Embryonic facial prominence (tissue), 1 donor: ENCODE measurements at regions not wholly inside any gene's neighbourhood (a gene's known extent, or its start where the extent isn't known, plus 50 kb on each side); places are given as distances from the start of the nearest gene placed in this dataset.

ENCODE experiments used
- DNase-seq: peaks from one replicate; pipeline ENCODE4 v3.0.0-alpha.2; 2016; ENCODE audit errors: extremely low spot score

DNA sequence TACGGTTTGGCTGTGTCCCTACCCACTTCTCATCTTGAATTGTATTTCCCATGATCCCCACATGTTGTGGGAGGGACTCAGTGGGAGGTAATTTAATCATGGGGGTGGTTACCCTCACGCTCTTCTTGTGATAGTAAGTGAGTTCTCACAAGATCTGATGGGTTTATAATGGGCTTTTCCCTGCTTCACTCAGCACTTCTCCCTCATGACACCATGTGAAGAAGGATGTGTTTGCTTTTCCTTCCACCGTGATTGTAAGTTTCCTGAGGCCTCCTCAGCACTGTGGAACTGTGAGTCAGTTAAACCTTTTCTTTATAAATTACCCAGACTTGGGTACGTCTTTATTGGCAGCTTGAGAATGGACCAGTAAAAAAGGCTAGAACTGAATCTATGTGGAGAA, 750.0 kb upstream of the ID2 start:
- DNase-seq, result no peak

DNA sequence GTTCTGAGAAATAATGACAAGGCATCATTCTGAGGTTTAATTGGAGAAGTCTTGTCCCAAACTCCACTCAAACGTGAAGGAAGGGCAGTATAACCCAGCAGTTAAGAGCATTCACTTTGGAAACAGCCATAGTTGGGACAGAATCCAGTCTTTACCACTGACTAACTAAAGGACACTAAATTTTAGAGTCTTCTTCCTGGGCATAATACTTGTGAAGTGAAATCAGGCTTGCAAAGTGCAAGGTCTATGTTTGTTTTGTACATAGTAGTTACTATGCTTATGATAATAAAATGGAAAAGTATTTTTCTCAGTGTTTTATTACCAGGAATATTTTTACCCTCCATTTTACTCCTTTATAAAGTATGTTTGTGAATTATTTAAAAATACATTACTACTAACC, 748.2 kb upstream of the ID2 start:
- DNase-seq, result no peak

DNA sequence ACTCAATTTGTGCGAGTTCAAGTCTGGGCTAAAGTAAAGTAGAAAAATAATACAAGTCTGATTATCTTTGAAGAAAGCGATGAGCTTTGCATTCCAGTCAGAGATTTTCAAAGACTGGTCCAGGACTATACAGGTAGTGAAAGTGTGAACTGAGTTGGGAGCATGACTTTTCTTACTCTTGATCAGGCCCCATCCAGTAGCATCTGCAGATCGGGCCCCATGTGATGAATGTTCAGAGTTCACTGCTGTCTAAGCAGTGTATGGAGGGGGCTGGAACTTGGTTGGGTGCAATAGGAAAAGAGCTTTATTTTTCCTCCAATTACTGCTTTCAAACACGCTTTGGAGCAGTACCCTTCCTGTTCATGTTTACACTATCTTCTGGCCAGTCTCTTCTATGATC, 747.4 kb upstream of the ID2 start:
- DNase-seq, result no peak

DNA sequence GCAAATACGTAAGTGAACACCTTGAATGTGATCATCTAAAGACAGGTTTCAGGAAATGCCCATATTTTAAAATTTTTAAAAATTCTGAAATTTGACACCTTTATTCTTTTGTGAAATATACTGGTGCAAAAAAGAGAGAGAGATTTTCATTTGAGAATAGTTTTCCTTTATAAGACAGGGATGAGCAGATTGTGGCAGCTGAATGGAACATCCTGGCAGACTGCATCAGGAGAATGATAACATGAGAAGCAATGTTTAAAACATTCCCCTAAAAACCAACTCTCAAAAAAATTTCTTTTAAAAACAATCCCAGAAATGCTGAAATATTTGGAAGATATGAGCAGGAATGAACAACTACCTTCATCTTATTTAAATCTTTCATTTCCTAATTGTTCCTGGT, 744.8 kb upstream of the ID2 start:
- DNase-seq, result no peak

DNA sequence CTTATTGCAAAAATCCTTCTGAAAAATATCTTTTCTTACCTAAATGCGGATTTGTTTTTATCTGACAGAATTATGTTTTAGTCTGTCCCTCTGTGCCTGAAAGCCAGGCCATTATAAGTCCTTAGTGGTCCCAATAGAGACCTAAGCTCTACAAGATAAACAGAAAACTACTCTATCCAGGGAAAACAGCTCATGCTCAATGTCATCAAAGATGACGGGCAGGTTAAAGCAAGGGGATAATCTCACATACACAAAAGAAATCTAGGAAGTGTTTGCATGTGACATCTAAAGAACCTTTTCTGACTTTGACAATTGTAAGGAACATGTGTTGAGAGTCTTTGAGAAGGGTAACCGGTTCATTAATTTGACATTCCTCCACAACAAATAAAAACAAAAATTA, 741.1 kb upstream of the ID2 start:
- DNase-seq, result no peak

DNA sequence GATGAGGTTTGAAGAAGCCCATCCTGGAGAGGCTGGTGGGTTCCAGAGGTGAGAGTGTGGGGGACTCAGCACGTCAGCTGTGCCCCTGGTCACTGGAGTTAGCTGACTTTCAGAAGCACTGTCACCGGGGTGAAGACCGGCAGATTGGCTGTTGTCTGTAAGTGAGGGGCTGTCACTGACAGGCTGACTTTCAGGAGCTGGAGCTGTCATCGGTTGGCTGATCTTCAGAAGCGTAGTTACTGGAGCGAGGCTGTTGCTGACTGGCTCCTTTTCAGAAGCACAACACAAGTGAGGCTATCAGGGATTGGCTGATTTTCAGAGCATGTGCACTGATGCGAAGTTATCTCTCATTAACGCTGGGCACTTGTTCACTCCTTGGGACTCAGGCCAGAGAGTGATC, 738.4 kb upstream of the ID2 start:
- no peak for DNase-seq

DNA sequence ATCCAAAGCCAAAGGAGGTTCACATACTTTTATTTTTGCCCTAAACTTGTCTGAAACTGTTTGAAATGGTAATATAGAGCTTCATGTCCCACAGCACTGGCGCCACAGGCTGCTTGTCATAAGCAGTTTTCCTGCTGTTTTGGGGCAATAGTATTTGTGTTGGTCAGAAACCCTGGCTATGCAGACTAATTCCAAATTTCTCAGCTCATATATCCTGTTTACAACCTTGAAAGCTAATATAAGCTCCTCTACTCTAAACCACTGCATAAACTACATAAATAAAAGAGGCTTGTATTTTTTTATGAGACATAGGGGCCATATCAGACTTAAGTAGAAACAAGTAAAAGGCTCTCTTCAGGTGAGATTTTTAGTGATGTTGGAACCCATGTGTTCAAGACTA, 736.8 kb upstream of the ID2 start:
- DNase-seq, result no peak

DNA sequence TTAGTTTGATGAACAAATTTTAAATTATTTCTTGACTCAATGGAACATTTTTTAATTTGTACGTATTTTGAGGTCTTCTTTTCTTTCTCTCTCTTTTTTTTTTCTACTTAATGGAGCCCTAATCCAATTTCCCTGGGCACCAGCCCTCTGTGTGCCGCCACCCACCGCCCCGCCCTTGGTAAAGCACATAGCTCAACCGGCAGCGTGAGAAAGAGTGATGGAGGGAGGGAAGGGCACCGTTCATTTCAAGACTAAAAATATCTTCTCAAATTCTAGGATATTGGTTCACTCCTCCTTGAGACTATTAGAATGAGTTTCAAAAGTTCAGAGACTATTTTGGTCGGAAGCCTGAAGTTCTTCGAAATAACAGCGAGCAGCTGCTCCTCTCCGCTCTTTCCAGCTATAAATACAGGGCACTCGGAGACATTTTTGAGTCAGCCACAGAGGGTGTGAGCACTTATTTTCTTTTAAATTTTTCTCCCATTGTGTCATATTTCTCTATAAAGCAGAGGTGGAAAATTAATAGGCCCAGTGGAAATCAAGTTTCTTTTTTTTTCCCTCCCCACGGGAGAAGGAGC, 731.7 kb upstream of the ID2 start:
- no peak for DNase-seq

DNA sequence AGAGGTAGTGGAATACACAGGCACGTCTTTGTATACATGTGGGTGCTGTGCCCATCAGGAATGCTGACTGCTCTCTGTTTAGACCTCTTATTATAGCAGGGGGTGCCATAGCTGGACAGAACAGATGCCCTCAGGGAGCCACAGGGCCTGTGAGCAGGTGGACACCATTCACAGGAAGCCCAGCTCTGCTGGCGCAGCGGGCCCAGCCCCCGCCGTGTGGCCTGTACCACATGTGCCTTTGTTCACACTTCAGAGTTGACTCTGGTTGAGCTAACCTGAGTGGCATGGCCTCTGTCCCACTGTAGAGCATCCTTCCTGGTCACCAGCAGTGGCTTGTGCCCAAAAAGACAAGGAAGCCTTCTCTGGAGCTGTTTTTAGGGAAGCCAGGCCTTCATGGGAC, 730.9 kb upstream of the ID2 start:
- no peak for DNase-seq

DNA sequence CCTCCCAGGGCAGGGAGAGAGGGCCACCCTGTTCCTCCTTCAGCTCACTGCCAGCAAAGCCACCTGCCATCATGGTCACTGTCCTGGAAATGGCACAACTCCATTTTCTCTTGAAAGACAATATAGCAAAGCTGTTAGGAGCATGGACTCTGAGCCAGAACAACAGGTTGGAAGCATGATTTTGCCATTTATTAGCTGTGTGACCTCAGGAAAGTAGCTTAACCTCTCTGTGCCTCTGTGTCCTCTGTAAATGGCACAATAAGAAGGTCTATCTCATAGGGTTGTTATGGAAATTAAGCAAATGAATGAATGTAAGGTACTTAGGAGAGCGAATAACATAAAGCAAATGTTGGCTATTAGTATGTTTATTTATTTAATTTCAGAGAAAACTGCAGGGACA, 730.4 kb upstream of the ID2 start:
- no peak for DNase-seq

DNA sequence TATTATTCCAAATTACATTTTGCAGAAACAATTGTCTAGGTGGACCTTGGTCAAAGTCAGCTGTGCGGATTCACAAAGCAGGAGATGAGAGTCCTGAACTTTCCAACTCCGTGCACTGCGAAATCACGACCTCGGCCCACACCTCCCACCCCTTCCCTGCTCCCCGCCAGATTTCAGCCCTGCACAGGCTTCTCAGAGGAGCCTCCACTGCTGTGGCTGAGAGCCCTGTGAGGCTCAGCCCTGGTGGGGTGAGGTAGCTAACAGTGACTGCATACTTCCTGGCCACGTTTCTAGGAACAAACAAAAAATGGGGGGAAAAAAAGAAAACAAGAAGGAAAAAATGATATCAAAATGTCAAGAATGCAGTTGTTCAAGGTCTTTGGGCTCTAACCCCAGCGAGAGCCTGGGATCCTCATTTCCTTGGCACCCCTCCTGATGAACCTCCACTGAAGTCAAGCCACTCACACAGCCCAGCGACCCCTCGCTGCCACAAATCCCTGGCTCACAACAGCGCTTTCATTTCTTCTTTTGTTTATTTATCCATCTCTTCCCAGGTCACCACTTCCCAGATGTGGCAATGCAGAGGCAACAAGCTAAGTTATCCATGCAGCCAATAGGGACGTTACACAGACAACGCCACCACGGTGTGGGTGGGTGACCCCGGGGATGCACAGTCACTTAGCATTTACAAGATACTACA, 729.7 kb upstream of the ID2 start:
- no peak for DNase-seq

DNA sequence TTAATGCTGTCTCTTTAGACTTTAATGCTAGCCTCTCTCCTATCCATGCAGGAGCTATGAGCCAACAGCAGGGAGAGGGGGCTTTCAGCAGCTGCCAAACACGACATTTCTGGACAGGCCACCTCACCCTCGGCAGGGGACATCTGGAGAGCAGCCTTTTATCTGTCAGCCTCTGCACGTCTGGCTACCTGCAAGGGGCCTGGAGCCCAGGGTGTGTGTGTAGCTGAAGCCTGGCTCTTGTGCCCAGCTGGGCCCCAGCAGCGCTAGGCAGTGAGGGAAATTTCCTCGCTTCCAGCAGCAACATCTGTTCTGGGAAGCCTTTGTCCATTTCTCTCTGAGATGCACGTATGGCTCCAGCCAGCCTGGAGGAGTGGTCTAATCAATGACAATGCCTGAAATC, 728.7 kb upstream of the ID2 start:
- no peak for DNase-seq

DNA sequence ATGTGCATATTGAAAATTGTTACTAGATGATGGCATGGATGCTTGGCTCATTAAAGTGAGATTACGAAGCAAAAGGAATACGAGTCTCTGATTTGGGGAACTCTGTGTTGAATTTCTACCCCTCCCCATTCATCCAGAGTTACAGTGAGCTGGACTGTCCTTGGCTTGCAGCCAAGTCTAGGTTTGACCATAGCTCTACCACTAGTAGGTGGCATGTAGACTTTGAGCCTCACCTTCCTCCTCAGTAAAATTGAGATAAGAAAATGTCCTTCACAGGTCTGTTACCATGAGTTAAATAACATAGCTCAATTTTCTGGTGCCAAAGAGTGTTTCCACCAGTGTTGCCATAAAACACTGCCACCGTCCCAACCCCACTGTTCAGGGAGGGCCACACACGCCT, 727.6 kb upstream of the ID2 start:
- DNase-seq, result no peak

DNA sequence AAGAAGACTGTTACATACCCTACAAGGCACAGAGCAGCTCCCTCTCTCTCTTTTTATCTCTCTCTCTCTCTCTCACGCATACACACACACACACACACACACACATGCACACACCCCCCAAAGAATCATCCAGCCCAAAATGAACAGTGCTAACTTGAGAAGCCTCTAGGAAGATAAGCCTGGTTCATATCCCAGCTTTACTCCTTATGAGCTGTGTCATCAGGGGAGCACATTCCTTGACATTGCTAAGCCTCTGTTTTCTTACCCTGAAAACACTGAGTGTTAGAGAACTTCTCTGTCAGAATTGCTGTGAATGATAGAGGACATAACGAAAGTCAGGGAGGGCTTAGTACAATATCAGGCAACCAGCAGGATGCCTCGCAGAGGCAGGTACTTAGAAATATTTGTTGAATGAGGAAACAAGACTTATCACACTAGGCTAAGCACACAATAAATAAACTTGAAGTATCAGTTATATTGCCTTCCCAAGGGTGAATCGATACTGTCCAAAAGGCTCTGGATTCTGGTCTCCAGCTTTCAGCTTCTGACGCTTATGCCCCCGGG, 725.6 kb upstream of the ID2 start:
- no peak for DNase-seq

DNA sequence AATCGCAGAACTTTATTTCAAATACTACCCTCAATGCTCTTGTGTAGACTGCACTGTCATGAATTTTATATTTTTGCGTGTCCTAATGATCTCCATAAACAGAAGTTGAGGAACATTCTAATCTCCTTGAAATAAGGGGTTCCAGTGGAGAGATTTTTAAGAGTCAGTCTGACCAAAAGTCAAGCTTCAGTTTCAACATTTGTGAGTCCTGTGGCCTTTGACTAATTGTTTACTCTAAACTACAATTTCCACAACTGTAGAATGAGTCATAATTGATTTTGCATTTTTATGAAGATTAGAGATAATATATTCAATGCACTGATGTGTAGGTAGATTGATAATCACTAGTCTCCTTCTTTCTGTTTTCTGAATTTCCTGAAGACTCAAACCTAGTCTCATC, 720.3 kb upstream of the ID2 start:
- no peak for DNase-seq

DNA sequence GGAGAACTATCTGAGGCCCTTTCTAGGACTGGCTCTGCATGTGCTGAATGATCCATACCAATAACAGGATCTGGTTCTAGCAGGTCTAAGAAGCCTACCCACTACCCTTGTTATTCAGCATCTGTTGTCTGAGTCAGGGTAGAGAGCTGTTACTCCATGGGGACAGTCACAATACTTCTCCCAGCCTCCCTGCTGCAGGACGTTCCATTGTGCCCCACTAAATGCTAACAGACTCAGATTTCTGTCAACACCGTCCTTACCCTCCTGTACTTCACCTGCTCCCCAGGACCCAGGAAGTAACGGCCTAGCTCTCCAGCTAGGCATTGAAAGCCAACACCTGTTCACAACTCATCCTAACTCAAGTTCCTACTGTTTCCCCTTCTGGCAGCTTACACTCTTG, 719.7 kb upstream of the ID2 start:
- DNase-seq, result no peak

DNA sequence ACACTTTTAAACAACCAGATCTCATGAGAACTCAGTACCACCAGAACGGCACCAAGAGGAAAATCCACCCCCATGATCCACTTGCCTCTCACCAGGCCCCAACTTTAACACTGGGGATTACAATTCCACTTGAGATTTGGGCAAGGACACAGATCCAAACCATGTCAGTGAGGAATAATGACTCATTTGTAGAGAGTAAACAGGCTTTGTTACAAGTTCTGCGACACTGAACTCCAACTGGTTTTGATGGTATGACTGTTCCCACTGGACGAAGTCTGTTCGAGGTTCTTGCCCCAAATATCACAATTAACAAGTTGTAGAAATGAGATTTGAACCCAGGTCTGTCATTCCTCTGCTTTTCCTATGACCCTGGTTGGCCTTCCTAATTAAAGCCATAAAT, 718.1 kb upstream of the ID2 start:
- DNase-seq, result no peak

DNA sequence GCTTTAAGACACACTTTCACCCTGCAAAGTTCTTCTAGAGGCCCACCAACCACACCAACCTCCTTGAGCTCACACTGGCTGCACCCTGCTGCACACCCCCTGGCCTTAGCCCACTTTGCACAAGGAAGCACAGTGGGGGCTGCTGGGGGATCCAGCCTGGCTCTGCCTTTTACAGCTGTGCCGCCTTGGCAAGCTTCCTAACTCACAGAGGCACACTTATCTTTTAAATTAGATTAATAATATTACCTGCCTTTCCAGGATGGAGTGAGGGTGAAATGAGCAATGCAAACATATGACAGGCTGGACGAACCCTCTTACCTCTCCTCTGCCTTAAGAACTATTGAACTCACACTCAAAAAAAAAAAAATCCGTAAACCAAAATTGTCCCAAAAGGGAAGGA, 715.8 kb upstream of the ID2 start:
- DNase-seq, result no peak

DNA sequence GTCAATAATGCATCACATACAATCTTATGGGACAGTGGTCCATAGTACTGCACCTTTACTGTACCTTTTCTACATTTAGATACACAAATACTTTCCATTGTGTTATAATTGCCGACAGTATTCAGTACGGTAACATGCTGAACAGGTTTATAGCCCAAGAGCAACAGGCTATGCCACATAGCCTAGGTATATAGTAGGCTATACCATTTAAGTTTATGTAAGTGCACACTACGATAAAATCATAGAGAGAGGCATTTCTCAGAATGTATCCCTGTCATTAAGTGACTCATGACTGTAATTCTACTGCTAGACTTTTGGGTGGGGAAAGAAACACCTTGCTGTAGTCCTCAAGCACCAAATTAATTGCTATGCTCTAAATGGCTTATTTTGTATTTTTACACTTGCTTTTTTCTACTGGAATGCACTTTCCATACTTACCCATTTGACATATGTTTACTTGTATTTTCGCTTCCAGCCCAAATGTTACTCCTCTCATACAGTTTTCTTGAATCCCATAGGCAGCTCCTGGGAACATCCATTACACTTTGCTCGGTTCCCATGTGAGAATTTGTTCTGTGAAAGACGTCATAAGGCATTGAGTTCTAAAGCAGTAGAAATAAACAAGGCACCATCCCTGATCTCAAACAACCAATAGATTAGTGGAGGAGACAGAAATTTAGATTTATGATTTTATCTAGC, 714.0 kb upstream of the ID2 start:
- no peak for DNase-seq

DNA sequence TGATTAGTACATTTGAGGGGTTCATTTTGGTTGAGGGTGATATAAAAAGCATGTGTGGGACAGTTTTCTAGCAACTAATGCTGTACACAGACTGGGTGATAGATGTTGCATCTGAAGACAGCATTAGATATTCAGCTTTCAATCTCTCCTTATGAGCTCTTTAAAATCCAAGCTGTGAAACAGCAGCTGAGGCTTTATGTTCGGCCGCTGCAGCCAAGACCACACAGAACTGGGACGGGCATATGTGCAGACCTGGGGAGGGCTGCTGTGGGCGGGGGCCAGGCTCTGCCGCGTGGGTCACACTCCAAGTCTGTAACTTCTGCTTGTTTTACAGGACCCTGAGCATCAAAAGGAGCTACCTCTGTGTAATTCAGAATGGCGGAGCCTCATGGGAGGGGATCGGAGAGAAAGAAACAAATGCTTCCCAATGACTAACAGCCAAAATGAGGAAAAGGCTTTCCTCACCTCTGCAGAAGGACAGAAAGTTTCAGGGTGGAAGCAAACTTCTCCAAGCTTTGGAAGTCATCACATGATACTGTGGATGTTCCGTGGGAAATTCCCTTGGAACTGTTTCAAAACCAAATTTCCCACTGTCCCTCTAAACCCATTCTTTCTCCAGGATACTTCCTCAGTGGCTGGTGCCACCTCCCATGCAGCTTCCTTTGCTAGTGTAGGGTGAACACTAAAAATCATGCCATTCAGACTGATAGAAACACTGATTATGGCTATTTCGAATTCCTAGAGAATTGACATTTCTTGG, 711.9 kb upstream of the ID2 start:
- DNase-seq, result no peak

DNA sequence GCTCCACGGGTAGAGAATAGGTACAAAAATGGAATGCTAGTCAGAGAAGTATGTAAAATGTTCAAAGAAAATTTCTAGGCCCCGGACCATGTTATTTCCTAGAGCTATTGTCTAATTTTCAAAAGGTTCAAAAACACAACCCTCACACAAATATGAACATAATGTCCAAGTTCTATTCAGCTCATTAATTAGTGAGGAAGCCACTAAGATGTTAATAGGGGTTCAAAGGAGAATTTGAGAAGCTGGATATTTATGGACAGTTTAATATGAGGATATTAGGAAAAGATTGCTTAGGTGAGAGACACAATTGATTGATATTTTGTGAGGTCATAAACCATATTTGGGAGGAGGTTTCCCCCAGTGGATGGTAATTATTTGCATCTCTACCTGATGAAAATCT, 710.6 kb upstream of the ID2 start:
- no peak for DNase-seq

DNA sequence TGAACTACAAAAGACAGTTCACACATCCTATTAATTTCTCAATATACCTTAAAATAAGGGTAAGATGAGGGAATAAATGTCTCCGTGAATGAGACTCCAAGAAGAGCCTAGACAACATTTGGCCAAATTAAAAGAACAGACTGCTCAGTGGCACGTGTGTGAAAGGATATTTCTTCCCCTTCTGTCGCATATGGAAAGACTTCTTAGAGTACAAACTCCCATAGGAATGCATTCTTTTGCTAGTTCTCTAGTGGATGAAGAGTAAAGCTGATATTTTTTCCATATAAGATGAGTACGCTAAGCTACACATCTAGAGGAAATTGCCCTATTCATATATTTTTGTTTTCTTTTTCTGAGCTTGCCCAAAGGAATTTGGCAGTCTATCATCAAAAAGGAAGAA, 710.0 kb upstream of the ID2 start:
- no peak for DNase-seq

DNA sequence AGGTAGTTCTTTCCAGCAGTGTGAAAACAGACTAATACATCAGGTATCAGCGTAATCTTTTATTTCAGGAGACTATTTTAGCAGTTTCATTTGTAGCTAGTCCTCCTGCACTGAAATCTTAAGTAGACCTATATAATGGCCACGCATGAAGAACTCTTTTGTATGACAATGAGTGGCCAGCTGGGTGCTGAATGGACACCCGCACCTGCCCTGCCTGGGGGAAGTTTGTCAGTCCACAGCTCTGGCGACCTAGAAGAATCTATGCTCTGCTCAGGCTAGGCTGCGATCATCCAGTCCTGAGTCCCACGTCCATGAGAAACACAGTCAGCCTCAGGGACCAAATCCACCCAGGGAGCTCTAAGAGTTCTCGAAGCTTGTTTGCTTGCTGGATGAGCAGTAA, 709.2 kb upstream of the ID2 start:
- DNase-seq, result no peak
